H1 (cell line): ENCODE measurements at regions not wholly inside any gene's neighbourhood (a gene's known extent, or its start where the extent isn't known, plus 50 kb on each side); places are given as distances from the start of the nearest gene placed in this dataset.

Source experiments
- ASH2L ChIP-seq: fragments of 200-600, 300-600 bp; sonication (generic); IDR thresholded peaks from one replicate; pipeline ENCODE4 v1.7.1; 2017; ENCODE audit warnings: low read length
- BCL11A ChIP-seq, 2 experiments: IDR thresholded peaks; one replicate each; pipeline ENCODE4 v1.6.1; 2011; ENCODE audit warnings: low read depth in 2 of 2, low read length in 2 of 2, mild to moderate bottlenecking in 2 of 2

GRCh38 chr5:105947461-105947860 is 1723.3 kb downstream of the EFNA5 start (continued):
- TF ChIP-seq BCL11A (IDR thresholded peaks at IDR 0.05; ENCODE audit: low read depth in 2 of 2, low read length in 2 of 2), result no peak
- TF ChIP-seq ASH2L, result no peak
